Activated naive CD8-positive, alpha-beta T cell (primary cell): ENCODE measurements at regions not wholly inside any gene's neighbourhood (a gene's known extent, or its start where the extent isn't known, plus 50 kb on each side); places are given as distances from the start of the nearest gene placed in this dataset.
"Not testable (repeated sequence)": the region's sequence is repeated elsewhere in the genome, so short reads cannot be mapped to it uniquely, and the experiment has no call there.

Source experiments
- H3K27ac Mint-ChIP-seq: one replicate; pipeline ENCODE4 v1.8.0; 2021; ENCODE audit warnings: mixed read lengths
- H3K27me3 Mint-ChIP-seq: one replicate; pipeline ENCODE4 v1.8.0; 2021; ENCODE audit warnings: mixed read lengths
- H3K36me3 Mint-ChIP-seq: one replicate; pipeline ENCODE4 v1.8.0; 2021; ENCODE audit warnings: mixed read lengths
- H3K4me1 Mint-ChIP-seq: one replicate; pipeline ENCODE4 v1.8.0; 2021; ENCODE audit warnings: low read depth, mixed read lengths
- H3K4me3 Mint-ChIP-seq: one replicate; pipeline ENCODE4 v1.8.0; 2021; ENCODE audit warnings: mild to moderate bottlenecking, mixed read lengths
- H3K9me3 Mint-ChIP-seq: one replicate; pipeline ENCODE4 v1.8.0; 2021; ENCODE audit warnings: low read depth, mixed read lengths

GRCh38 chr2:62398356-62398755, 107.6 kb downstream of the TMEM17 start:
- H3K4me3 Mint-ChIP-seq: no peak overlapping the region
- no peaks in the 10 kb centered on the region for H3K27me3 Mint-ChIP-seq
- peaks cover 2% of the 10 kb centered on the region for H3K36me3 Mint-ChIP-seq
- H3K4me1 Mint-ChIP-seq: peaks cover 2% of the 10 kb centered on the region
- no peaks in the 10 kb centered on the region for H3K9me3 Mint-ChIP-seq
- no peak overlapping the region for H3K27ac Mint-ChIP-seq

GRCh38 chr2:62396880-62397279, 109.1 kb downstream of the TMEM17 start:
- H3K9me3 Mint-ChIP-seq: no peaks in the 10 kb centered on the region

GRCh38 chr2:62393293-62393692, 112.7 kb downstream of the TMEM17 start:
- peaks cover 2% of the 10 kb centered on the region for H3K4me1 Mint-ChIP-seq
- no peaks in the 10 kb centered on the region for H3K27me3 Mint-ChIP-seq

More at GRCh38 chr2:62396880-62397279, 109.1 kb downstream of the TMEM17 start:
- H3K27me3 Mint-ChIP-seq: no peaks in the 10 kb centered on the region
- no peak overlapping the region for H3K4me3 Mint-ChIP-seq
- H3K4me1 Mint-ChIP-seq: peaks cover 2% of the 10 kb centered on the region
- no peak overlapping the region for H3K27ac Mint-ChIP-seq
- peaks cover 2% of the 10 kb centered on the region for H3K36me3 Mint-ChIP-seq

GRCh38 chr2:62391696-62392095, 114.3 kb downstream of the TMEM17 start:
- Mint-ChIP-seq H3K4me1 (no peaks in the 10 kb centered on the region), H3K9me3 (peaks cover 2% of the 10 kb centered on the region), H3K4me3 (no peak overlapping the region), H3K27ac (no peak overlapping the region), H3K36me3 (no peaks in the 10 kb centered on the region), H3K27me3 (no peaks in the 10 kb centered on the region)

More at GRCh38 chr2:62393293-62393692, 112.7 kb downstream of the TMEM17 start:
- Mint-ChIP-seq H3K9me3 (no peaks in the 10 kb centered on the region), H3K27ac (no peak overlapping the region), H3K4me3 (no peak overlapping the region), H3K36me3 (no peaks in the 10 kb centered on the region)

- H3K27me3 Mint-ChIP-seq, H3K4me3 Mint-ChIP-seq, H3K36me3 Mint-ChIP-seq, H3K9me3 Mint-ChIP-seq, H3K27ac Mint-ChIP-seq, H3K4me1 Mint-ChIP-seq: not testable (repeated sequence)
These were observed 119.6 kb downstream of the TMEM17 start for GRCh38 chr2:62386378-62386777.

GRCh38 chr2:62383846-62384245, 122.1 kb downstream of the TMEM17 start:
- Mint-ChIP-seq H3K4me3 (no peak overlapping the region), H3K4me1 (peaks cover 1% of the 10 kb centered on the region), H3K9me3 (peaks cover 10% of the 10 kb centered on the region), H3K27ac (no peak overlapping the region), H3K36me3 (peaks cover 2% of the 10 kb centered on the region), H3K27me3 (no peaks in the 10 kb centered on the region)

- no peak overlapping the region for H3K4me3 Mint-ChIP-seq
- H3K4me1 Mint-ChIP-seq: peaks cover 1% of the 10 kb centered on the region
- no peak overlapping the region for H3K27ac Mint-ChIP-seq
- H3K9me3 Mint-ChIP-seq: peaks cover 10% of the 10 kb centered on the region
- peaks cover 2% of the 10 kb centered on the region for H3K36me3 Mint-ChIP-seq
- no peaks in the 10 kb centered on the region for H3K27me3 Mint-ChIP-seq
These were observed 123.2 kb downstream of the TMEM17 start for GRCh38 chr2:62382757-62383156.

GRCh38 chr2:62382122-62382521, 123.9 kb downstream of the TMEM17 start:
- H3K4me3 Mint-ChIP-seq: no peak overlapping the region
- no peak overlapping the region for H3K27ac Mint-ChIP-seq
- H3K36me3 Mint-ChIP-seq: peaks cover 2% of the 10 kb centered on the region
- H3K9me3 Mint-ChIP-seq: peaks cover 10% of the 10 kb centered on the region
- H3K4me1 Mint-ChIP-seq: peaks cover 1% of the 10 kb centered on the region
- H3K27me3 Mint-ChIP-seq: no peaks in the 10 kb centered on the region

- H3K36me3 Mint-ChIP-seq: peaks cover 2% of the 10 kb centered on the region
- no peaks in the 10 kb centered on the region for H3K27me3 Mint-ChIP-seq
- H3K9me3 Mint-ChIP-seq: peaks cover 8% of the 10 kb centered on the region
- peaks cover 1% of the 10 kb centered on the region for H3K4me1 Mint-ChIP-seq
- H3K27ac Mint-ChIP-seq: no peak overlapping the region
- H3K4me3 Mint-ChIP-seq: no peak overlapping the region
These were observed 124.3 kb downstream of the TMEM17 start for GRCh38 chr2:62381656-62382055.

GRCh38 chr2:62379566-62379965, 126.4 kb downstream of the TMEM17 start:
- Mint-ChIP-seq H3K27ac (no peak overlapping the region), H3K9me3 (peaks cover 1% of the 10 kb centered on the region), H3K4me3 (no peak overlapping the region), H3K27me3 (no peaks in the 10 kb centered on the region), H3K36me3 (no peaks in the 10 kb centered on the region), H3K4me1 (peaks cover 1% of the 10 kb centered on the region)

- Mint-ChIP-seq H3K9me3 (peaks cover 8% of the 10 kb centered on the region), H3K4me1 (no peaks in the 10 kb centered on the region), H3K36me3 (peaks cover 7% of the 10 kb centered on the region), H3K27ac (no peak overlapping the region), H3K4me3 (no peak overlapping the region), H3K27me3 (no peaks in the 10 kb centered on the region)
These were observed 130.9 kb downstream of the TMEM17 start for GRCh38 chr2:62375113-62375420.

- no peaks in the 10 kb centered on the region for H3K4me1 Mint-ChIP-seq
- no peak overlapping the region for H3K27ac Mint-ChIP-seq
- H3K36me3 Mint-ChIP-seq: peaks cover 7% of the 10 kb centered on the region
- H3K4me3 Mint-ChIP-seq: no peak overlapping the region
- H3K9me3 Mint-ChIP-seq: peaks cover 8% of the 10 kb centered on the region
- H3K27me3 Mint-ChIP-seq: no peaks in the 10 kb centered on the region
These were observed 131.5 kb downstream of the TMEM17 start for GRCh38 chr2:62374301-62375112.

GRCh38 chr2:62372824-62373223, 133.2 kb downstream of the TMEM17 start:
- Mint-ChIP-seq H3K9me3 (peaks cover 8% of the 10 kb centered on the region), H3K36me3 (peaks cover 7% of the 10 kb centered on the region), H3K4me3 (no peak overlapping the region), H3K4me1 (no peaks in the 10 kb centered on the region), H3K27me3 (no peaks in the 10 kb centered on the region), H3K27ac (no peak overlapping the region)

- peaks cover 7% of the 10 kb centered on the region for H3K36me3 Mint-ChIP-seq
- H3K4me1 Mint-ChIP-seq: no peaks in the 10 kb centered on the region
- H3K27me3 Mint-ChIP-seq: no peaks in the 10 kb centered on the region
- no peak overlapping the region for H3K4me3 Mint-ChIP-seq
- H3K27ac Mint-ChIP-seq: no peak overlapping the region
- peaks cover 8% of the 10 kb centered on the region for H3K9me3 Mint-ChIP-seq
These were observed 135.4 kb downstream of the TMEM17 start for GRCh38 chr2:62370321-62371250.

- Mint-ChIP-seq H3K27ac (no peak overlapping the region), H3K9me3 (peaks cover 8% of the 10 kb centered on the region), H3K4me1 (no peaks in the 10 kb centered on the region), H3K4me3 (no peak overlapping the region), H3K27me3 (no peaks in the 10 kb centered on the region), H3K36me3 (peaks cover 7% of the 10 kb centered on the region)
These were observed 136.3 kb downstream of the TMEM17 start for GRCh38 chr2:62369541-62370202.
